Ovary (tissue), 7 donors: ENCODE measurements at regions not wholly inside any gene's neighbourhood (a gene's known extent, or its start where the extent isn't known, plus 50 kb on each side); places are given as distances from the start of the nearest gene placed in this dataset.

Experiments used
- DNase-seq, 5 donors: peaks; one replicate each; pipeline ENCODE4 v3.0.0-alpha.2; 2019 to 2020
- H3K27ac ChIP-seq, 2 donors: fragments of 200-600 bp; one replicate each; pipeline versions ENCODE4 v1.5.1 to v1.8.0; 2019 to 2022
- H3K27me3 ChIP-seq: fragments of 200-600 bp; one replicate; pipeline ENCODE4 v1.8.0; 2022
- H3K36me3 ChIP-seq: fragments of 200-600 bp; sonication (generic); one replicate; pipeline ENCODE4 v1.5.1; 2019
- H3K4me1 ChIP-seq: one replicate; pipeline ENCODE4 v1.8.1; 2013; ENCODE audit warnings: mild to moderate bottlenecking, moderate library complexity; ENCODE audit not compliant: insufficient read depth
- H3K4me3 ChIP-seq: fragments of 200-600 bp; sonication (generic); one replicate; pipeline ENCODE4 v1.5.1; 2017
- H3K9me3 ChIP-seq, 2 donors: fragments of 200-600 bp in 1 of 2; sonication (generic) in 1 of 2; one replicate each; pipeline versions ENCODE4 v1.5.1 to v1.8.1; 2013 to 2019; ENCODE audit warnings: mild to moderate bottlenecking in 1 of 2, moderate library complexity in 1 of 2
- EP300 ChIP-seq: sonication (generic); formaldehyde crosslinking; IDR thresholded peaks from one replicate; pipeline ENCODE4 v1.6.1; 2017; ENCODE audit warnings: antibody characterized with exemption
- POLR2A ChIP-seq: fragments of 450-650 bp; IDR thresholded peaks from one replicate; pipeline ENCODE4 v1.6.1; 2017; ENCODE audit warnings: antibody characterized with exemption, mild to moderate bottlenecking, moderate library complexity
- WGBS, 3 donors: extraction: QIAGEN DNeasy Blood & Tissue Kit in 1 of 3; methylation state at CpG; one replicate each; pipeline versions ENCODE4 v1.1.5 to v1.1.7; 2013 to 2017; 5-methylcytosine and 5-hydroxymethylcytosine counted together
- intact Hi-C, 4 donors: fragments of 100-400 bp; cut with DNase I; formaldehyde crosslinking; loops; one replicate each; pipeline versions ENCODE4 v1.11.0 to v1.15.1; 2022 to 2023
- TF ChIP-seq, protein P1 (sequence below), 3 donors: fragments of 450-650 bp in 2 of 3; fragments of 200-600 bp in 1 of 3; IDR thresholded peaks; one replicate each; pipeline versions ENCODE4 v1.5.1 to v1.8.0; 2016 to 2022; ENCODE audit warnings: antibody characterized with exemption in 3 of 3, mild to moderate bottlenecking in 1 of 3
- donor health status: DM: no; HTN: no; CAD: no; lungs with moderate emphysema.
- donor health status: DM: no; HTN: no; CAD: no.
- donor health status: Bipolar disorder and iron deficiency.
- donor health status: DM: no; HTN: no; CAD: no.
- donor health status: DM: yes; HTN: yes; CAD: no.

DNA sequence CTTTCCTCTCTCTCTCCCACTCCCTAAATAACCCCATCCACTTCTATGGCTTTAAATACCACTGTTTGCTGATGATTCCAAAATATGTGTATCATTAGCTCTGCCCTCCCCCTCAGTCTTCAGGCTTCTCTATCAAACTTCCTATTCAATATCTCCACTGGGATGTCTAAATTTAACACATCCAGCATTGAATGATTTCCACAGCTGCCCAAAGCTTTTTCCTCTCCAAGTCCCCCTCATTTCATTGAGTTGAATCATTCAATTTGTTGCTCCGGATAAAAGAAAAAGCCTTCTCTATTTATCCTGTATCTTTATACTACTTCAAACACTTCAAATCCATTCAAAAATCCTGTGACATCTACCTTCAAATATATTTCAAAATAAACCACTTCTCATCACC is 225.0 kb downstream of the SEC16B start:
- H3K36me3 ChIP-seq: no peaks in the 10 kb centered on the region
- 24 to 30% (median 29%) methylated on average over 1 of the region's 1 CpG for WGBS, 3 donors
- H3K4me1 ChIP-seq: no peaks in the 10 kb centered on the region
- TF ChIP-seq, protein P1, sequence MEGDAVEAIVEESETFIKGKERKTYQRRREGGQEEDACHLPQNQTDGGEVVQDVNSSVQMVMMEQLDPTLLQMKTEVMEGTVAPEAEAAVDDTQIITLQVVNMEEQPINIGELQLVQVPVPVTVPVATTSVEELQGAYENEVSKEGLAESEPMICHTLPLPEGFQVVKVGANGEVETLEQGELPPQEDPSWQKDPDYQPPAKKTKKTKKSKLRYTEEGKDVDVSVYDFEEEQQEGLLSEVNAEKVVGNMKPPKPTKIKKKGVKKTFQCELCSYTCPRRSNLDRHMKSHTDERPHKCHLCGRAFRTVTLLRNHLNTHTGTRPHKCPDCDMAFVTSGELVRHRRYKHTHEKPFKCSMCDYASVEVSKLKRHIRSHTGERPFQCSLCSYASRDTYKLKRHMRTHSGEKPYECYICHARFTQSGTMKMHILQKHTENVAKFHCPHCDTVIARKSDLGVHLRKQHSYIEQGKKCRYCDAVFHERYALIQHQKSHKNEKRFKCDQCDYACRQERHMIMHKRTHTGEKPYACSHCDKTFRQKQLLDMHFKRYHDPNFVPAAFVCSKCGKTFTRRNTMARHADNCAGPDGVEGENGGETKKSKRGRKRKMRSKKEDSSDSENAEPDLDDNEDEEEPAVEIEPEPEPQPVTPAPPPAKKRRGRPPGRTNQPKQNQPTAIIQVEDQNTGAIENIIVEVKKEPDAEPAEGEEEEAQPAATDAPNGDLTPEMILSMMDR (IDR thresholded peaks at IDR 0.05): no peak
- TF ChIP-seq EP300: no peak
- TF ChIP-seq POLR2A: no peak
- no peak for DNase-seq
- H3K4me3 ChIP-seq: no peak overlapping the region
- H3K9me3 ChIP-seq: no peaks in the 10 kb centered on the region
- intact Hi-C loops: no loop called here
- H3K27me3 ChIP-seq: no peaks in the 10 kb centered on the region
- no peak overlapping the region for H3K27ac ChIP-seq

DNA sequence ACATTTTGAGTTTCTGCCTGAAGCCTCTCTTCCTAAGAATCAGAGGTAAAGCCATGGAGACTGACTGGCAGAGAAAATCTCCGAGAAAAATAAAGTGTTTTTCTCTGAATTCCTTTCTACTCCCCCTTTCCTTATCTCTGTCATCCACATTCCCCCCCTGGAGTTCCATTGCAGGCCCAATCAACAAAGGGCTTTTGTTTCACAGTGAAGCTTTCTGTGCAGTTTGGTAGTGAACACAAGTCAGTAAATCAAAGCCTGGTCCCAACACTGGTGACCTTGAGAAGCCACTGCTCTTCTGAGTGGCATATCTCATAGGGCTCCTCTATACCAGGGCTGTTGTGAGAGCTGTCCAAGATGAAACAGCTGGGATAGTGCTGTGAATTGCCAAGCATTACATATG is 228.4 kb downstream of the SEC16B start:
- no peaks in the 10 kb centered on the region for H3K36me3 ChIP-seq
- no peak for DNase-seq
- intact Hi-C loops: no loop called here
- no peak overlapping the region for H3K27ac ChIP-seq
- TF ChIP-seq EP300 (no peak), POLR2A (no peak)
- TF ChIP-seq, protein P1 (IDR thresholded peaks at IDR 0.05): no peak
- 4 to 13% (median 11%) methylated on average over 1 of the region's 1 CpG for WGBS, 3 donors
- H3K4me1 ChIP-seq: no peaks in the 10 kb centered on the region
- no peaks in the 10 kb centered on the region for H3K27me3 ChIP-seq
- no peaks in the 10 kb centered on the region for H3K9me3 ChIP-seq
- H3K4me3 ChIP-seq: no peak overlapping the region

- no peak overlapping the region for H3K27ac ChIP-seq
- no peaks in the 10 kb centered on the region for H3K27me3 ChIP-seq
- WGBS, 3 donors: 90 to 95% (median 91%) methylated on average over 2 of the region's 2 CpGs
- DNase-seq: no peak
- intact Hi-C loops: no loop called here
- no peak overlapping the region for H3K4me3 ChIP-seq
- H3K4me1 ChIP-seq: no peaks in the 10 kb centered on the region
- H3K36me3 ChIP-seq: no peaks in the 10 kb centered on the region
- TF ChIP-seq, protein P1 (IDR thresholded peaks at IDR 0.05): no peak
- TF ChIP-seq EP300 (no peak), POLR2A (no peak)
- H3K9me3 ChIP-seq: no peaks in the 10 kb centered on the region
These were observed 230.1 kb downstream of the SEC16B start for GRCh38 chr1:177739780-177740179.

DNA sequence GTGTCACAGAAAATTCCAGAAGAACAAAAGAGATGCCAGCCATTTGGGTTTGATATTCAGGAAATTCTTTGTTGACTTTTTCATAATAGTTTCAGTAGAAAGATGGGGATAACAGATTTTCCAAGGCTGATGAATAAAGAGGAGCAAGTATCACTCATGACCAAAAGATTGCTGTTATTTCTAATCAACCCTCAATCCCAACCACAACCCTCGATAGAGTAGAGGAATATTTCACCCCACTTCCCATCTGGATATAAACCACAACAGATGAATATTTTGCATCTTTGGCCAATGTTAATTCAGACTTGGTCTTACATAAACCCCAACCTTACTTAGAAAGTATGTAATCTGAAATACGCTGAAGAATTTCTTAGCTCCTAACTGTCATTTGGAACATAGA is 232.4 kb downstream of the SEC16B start:
- TF ChIP-seq, protein P1 (IDR thresholded peaks at IDR 0.05): no peak
- no peak for TF ChIP-seq EP300
- no peak for TF ChIP-seq POLR2A
- Histone ChIP-seq H3K9me3 (no peaks in the 10 kb centered on the region), H3K27ac (no peak overlapping the region), H3K36me3 (no peaks in the 10 kb centered on the region), H3K4me3 (no peak overlapping the region), H3K4me1 (no peaks in the 10 kb centered on the region), H3K27me3 (no peaks in the 10 kb centered on the region)
- DNase-seq: no peak
- intact Hi-C loops: no loop called here
- 66 to 81% (median 69%) methylated on average over 2 of the region's 2 CpGs for WGBS, 3 donors

- H3K36me3 ChIP-seq: no peaks in the 10 kb centered on the region
- intact Hi-C loops: no loop called here
- no peaks in the 10 kb centered on the region for H3K9me3 ChIP-seq
- H3K27ac ChIP-seq: no peak overlapping the region
- no peak overlapping the region for H3K4me3 ChIP-seq
- no peaks in the 10 kb centered on the region for H3K27me3 ChIP-seq
- WGBS, 3 donors: 91 to 93% (median 92%) methylated on average over 7 of the region's 7 CpGs
- TF ChIP-seq EP300 (no peak), POLR2A (no peak)
- TF ChIP-seq, protein P1 (IDR thresholded peaks at IDR 0.05): no peak
- H3K4me1 ChIP-seq: no peaks in the 10 kb centered on the region
- DNase-seq: no peak
These were observed 237.7 kb downstream of the SEC16B start for GRCh38 chr1:177732178-177732577.
